ENCODE measurements at regions not wholly inside any gene's neighbourhood (a gene's known extent, or its start where the extent isn't known, plus 50 kb on each side); places are given as distances from the start of the nearest gene placed in this dataset.
"Not testable (repeated sequence)": the region's sequence is repeated elsewhere in the genome, so short reads cannot be mapped to it uniquely, and the experiment has no call there.

DNA sequence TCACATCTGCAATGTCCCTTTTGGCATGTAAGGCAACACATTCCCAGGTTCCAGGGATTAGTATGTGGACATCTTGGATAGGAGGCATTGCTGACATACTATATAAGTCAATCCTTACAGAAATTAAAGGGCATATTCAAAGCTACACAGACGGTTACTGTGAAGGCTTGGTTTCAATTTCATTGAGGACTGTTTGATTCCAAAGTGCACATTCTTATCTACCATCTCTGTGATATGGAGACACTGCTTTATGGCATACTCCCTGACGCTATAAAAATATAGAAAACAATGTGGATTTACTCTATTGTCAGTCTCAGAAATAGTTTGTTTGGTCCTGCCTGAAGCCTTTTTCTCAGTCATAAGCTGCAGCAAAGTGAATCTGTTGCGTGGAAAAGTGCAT, 1486.7 kb downstream of the FAM181B start:
- Histone ChIP-seq H3K4me3 (ENCODE audit: low read length) (no peak overlapping the region), H3K9me2 (replicated peaks; ENCODE audit: control insufficient read depth, low read length) (no peaks in the 10 kb centered on the region), H3K27ac (ENCODE audit: low read depth, low read length) (no peak overlapping the region), H3K27me3 (ENCODE audit: control insufficient read depth, low read length) (no peaks in the 10 kb centered on the region), H3K36me3 (ENCODE audit: control insufficient read depth, low read length) (no peaks in the 10 kb centered on the region), H3K79me2 (ENCODE audit: control insufficient read depth, low read length) (no peaks in the 10 kb centered on the region), H4K20me1 (ENCODE audit: control insufficient read depth, insufficient read depth, low read depth, low read length) (no peaks in the 10 kb centered on the region), H3F3A (ENCODE audit: control insufficient read depth, insufficient read depth) (no peaks in the 10 kb centered on the region), H3K4me2 (ENCODE audit: low read length) (no peak overlapping the region), H3K4me1 (ENCODE audit: control insufficient read depth, low read length) (no peaks in the 10 kb centered on the region), H3K9me3 (ENCODE audit: control insufficient read depth, insufficient read depth, low read length) (no peaks in the 10 kb centered on the region)
- TF ChIP-seq, protein P1, sequence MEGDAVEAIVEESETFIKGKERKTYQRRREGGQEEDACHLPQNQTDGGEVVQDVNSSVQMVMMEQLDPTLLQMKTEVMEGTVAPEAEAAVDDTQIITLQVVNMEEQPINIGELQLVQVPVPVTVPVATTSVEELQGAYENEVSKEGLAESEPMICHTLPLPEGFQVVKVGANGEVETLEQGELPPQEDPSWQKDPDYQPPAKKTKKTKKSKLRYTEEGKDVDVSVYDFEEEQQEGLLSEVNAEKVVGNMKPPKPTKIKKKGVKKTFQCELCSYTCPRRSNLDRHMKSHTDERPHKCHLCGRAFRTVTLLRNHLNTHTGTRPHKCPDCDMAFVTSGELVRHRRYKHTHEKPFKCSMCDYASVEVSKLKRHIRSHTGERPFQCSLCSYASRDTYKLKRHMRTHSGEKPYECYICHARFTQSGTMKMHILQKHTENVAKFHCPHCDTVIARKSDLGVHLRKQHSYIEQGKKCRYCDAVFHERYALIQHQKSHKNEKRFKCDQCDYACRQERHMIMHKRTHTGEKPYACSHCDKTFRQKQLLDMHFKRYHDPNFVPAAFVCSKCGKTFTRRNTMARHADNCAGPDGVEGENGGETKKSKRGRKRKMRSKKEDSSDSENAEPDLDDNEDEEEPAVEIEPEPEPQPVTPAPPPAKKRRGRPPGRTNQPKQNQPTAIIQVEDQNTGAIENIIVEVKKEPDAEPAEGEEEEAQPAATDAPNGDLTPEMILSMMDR (IDR thresholded peaks at IDR 0.05; ENCODE audit: low read depth, low read length, poor library complexity, severe bottlenecking) = no peak
- no peak for TF ChIP-seq EZH2phosphoT487 (IDR thresholded peaks at IDR 0.05; ENCODE audit: borderline replicate concordance, low read length)

DNA sequence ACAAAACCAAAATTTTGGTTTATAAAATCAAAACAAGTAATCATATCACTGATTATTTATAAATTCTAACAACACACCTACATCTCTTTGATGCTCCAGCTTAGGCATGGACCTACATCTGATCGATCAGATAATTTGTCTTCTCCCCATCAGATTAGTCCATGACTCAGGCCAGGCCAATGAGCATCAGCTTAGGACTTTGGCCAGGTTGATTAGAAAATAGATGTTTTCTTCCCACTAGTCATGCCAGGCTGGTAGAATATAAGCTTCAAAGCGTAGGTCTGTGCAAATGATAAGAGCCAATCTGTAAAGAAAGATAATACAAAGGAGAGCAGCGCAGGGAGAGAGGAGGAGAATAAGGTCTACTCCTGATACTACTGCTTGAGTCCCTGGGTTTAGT, 1487.9 kb downstream of the FAM181B start:
- Histone ChIP-seq H3K79me2 (ENCODE audit: control insufficient read depth, low read length) (no peaks in the 10 kb centered on the region), H3K4me2 (ENCODE audit: low read length) (no peak overlapping the region), H3K27ac (ENCODE audit: low read depth, low read length) (no peak overlapping the region), H3F3A (ENCODE audit: control insufficient read depth, insufficient read depth) (no peaks in the 10 kb centered on the region), H3K27me3 (ENCODE audit: control insufficient read depth, low read length) (no peaks in the 10 kb centered on the region), H3K4me1 (ENCODE audit: control insufficient read depth, low read length) (no peaks in the 10 kb centered on the region), H4K20me1 (ENCODE audit: control insufficient read depth, insufficient read depth, low read depth, low read length) (no peaks in the 10 kb centered on the region), H3K9me2 (replicated peaks; ENCODE audit: control insufficient read depth, low read length) (no peaks in the 10 kb centered on the region), H3K4me3 (ENCODE audit: low read length) (no peak overlapping the region), H3K9me3 (ENCODE audit: control insufficient read depth, insufficient read depth, low read length) (no peaks in the 10 kb centered on the region), H3K36me3 (ENCODE audit: control insufficient read depth, low read length) (no peaks in the 10 kb centered on the region)
- TF ChIP-seq, protein P1 (IDR thresholded peaks at IDR 0.05; ENCODE audit: low read depth, low read length, poor library complexity, severe bottlenecking) = no peak
- TF ChIP-seq EZH2phosphoT487 (IDR thresholded peaks at IDR 0.05; ENCODE audit: borderline replicate concordance, low read length) = no peak

DNA sequence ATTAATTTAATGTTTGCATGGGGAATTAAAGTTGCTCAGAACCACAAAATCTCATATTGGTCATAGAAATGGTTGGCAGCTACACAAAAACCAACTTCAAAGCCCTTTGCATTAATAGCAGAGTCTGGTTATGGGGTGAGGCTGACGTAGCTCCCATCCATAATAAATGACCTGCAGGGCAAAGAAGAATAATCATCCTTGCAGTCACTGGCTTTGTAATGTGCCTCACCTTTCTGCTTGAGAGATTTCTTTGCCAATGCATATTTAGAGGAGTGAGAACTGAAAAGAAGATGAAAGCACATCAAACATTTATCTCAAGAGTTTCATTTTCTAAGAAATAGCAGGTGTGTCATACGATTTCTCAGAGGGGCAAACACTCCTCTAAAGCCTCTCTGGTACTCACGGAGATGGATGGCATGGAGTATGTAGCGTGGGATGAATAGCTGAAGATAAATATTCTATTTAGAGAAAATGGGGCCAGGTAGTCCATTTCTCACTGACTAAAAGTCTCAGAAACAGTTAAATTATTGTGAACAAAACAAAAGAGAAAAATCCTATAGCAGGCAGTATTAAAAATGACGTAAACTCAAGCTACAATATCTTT, 1491.9 kb downstream of the FAM181B start:
- no peaks in the 10 kb centered on the region for H3K9me2 ChIP-seq (replicated peaks; ENCODE audit: control insufficient read depth, low read length)
- H3K79me2 ChIP-seq (ENCODE audit: control insufficient read depth, low read length) = no peaks in the 10 kb centered on the region
- H4K20me1 ChIP-seq (ENCODE audit: control insufficient read depth, insufficient read depth, low read depth, low read length) = no peaks in the 10 kb centered on the region
- no peaks in the 10 kb centered on the region for H3K4me1 ChIP-seq (ENCODE audit: control insufficient read depth, low read length)
- no peaks in the 10 kb centered on the region for H3K27me3 ChIP-seq (ENCODE audit: control insufficient read depth, low read length)
- no peak overlapping the region for H3K27ac ChIP-seq (ENCODE audit: low read depth, low read length)
- TF ChIP-seq EZH2phosphoT487 (IDR thresholded peaks at IDR 0.05; ENCODE audit: borderline replicate concordance, low read length) = no peak
- no peaks in the 10 kb centered on the region for H3F3A ChIP-seq (ENCODE audit: control insufficient read depth, insufficient read depth)
- no peak overlapping the region for H3K4me3 ChIP-seq (ENCODE audit: low read length)
- H3K4me2 ChIP-seq (ENCODE audit: low read length) = no peak overlapping the region
- H3K9me3 ChIP-seq (ENCODE audit: control insufficient read depth, insufficient read depth, low read length) = no peaks in the 10 kb centered on the region
- no peaks in the 10 kb centered on the region for H3K36me3 ChIP-seq (ENCODE audit: control insufficient read depth, low read length)

DNA sequence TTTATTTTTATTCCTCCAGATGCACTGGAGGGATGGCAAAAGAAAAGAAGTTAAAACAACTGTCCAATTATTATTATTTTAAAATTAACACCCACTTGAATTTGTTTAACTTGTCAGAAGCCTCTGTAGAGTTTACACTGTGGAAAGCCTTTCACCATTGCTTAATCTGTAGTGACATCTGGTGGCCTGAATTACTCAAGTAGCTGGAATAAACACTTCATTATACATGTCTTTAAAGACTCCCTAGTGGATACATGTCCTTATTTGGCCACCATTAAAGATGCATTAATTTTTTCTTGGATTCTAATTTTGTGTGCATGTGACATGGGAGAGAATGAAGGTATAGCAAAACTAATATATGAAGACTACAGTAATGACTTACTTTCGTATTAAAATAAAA, 1496.5 kb downstream of the FAM181B start:
- no peaks in the 10 kb centered on the region for H3F3A ChIP-seq (ENCODE audit: control insufficient read depth, insufficient read depth)
- no peaks in the 10 kb centered on the region for H3K9me2 ChIP-seq (replicated peaks; ENCODE audit: control insufficient read depth, low read length)
- no peak overlapping the region for H3K27ac ChIP-seq (ENCODE audit: low read depth, low read length)
- no peaks in the 10 kb centered on the region for H4K20me1 ChIP-seq (ENCODE audit: control insufficient read depth, insufficient read depth, low read depth, low read length)
- no peaks in the 10 kb centered on the region for H3K4me1 ChIP-seq (ENCODE audit: control insufficient read depth, low read length)
- no peak overlapping the region for H3K4me3 ChIP-seq (ENCODE audit: low read length)
- H3K36me3 ChIP-seq (ENCODE audit: control insufficient read depth, low read length) = no peaks in the 10 kb centered on the region
- no peaks in the 10 kb centered on the region for H3K9me3 ChIP-seq (ENCODE audit: control insufficient read depth, insufficient read depth, low read length)
- H3K4me2 ChIP-seq (ENCODE audit: low read length) = no peak overlapping the region
- H3K27me3 ChIP-seq (ENCODE audit: control insufficient read depth, low read length) = no peaks in the 10 kb centered on the region
- H3K79me2 ChIP-seq (ENCODE audit: control insufficient read depth, low read length) = no peaks in the 10 kb centered on the region
- TF ChIP-seq, protein P1 (IDR thresholded peaks at IDR 0.05; ENCODE audit: low read depth, low read length, poor library complexity, severe bottlenecking) = peak; percentile 43
- TF ChIP-seq EZH2phosphoT487 (IDR thresholded peaks at IDR 0.05; ENCODE audit: borderline replicate concordance, low read length) = no peak

DNA sequence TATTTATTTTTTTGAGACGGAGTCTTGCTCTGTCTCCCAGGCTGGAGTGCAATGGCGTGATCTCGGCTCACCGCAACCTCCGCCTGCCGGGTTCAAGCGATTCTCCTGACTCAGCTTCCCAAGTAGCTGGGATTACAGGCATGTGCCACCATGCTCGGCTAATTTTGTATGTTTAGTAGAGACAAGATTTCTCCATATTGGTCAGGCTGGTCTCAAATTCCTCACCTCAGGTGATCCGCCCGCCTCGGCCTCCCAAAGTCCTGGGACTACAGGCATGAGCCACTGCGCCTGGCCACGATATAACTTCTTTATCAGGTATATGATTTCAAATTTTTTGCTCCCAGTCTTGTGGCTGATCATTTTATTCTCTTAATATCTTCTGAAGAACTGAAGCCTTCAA, 1506.3 kb downstream of the FAM181B start:
- H4K20me1 ChIP-seq (ENCODE audit: control insufficient read depth, insufficient read depth, low read depth, low read length); H3K79me2 ChIP-seq (ENCODE audit: control insufficient read depth, low read length); H3K36me3 ChIP-seq (ENCODE audit: control insufficient read depth, low read length); H3K9me2 ChIP-seq (replicated peaks; ENCODE audit: control insufficient read depth, low read length); H3K4me3 ChIP-seq (ENCODE audit: low read length); H3F3A ChIP-seq (ENCODE audit: control insufficient read depth, insufficient read depth); H3K4me1 ChIP-seq (ENCODE audit: control insufficient read depth, low read length); H3K4me2 ChIP-seq (ENCODE audit: low read length); H3K27ac ChIP-seq (ENCODE audit: low read depth, low read length); H3K27me3 ChIP-seq (ENCODE audit: control insufficient read depth, low read length); H3K9me3 ChIP-seq (ENCODE audit: control insufficient read depth, insufficient read depth, low read length): not testable (repeated sequence)
